ENCODE measurements at regions not wholly inside any gene's neighbourhood (a gene's known extent, or its start where the extent isn't known, plus 50 kb on each side); places are given as distances from the start of the nearest gene placed in this dataset.

DNA sequence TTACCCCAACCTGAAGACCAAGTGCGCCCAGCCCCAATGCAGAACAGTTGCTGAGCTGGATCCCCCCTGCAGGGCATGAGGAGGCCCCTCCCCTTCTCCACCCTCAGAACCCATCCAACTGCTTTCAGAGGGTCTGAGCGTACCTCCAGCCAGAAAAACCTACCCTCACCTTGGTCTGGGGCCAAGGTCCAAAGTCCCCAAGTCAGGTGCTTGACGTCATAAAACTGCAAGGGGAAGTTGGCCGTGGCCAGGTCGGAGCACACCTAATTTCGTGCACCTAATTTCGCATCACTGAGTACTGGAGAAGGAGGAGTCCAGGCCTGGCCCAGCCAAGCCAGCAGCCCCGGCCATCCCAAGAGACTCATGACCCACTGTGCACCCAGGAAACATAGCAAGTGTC, 289.8 kb downstream of the CTTN start:
- DNase-seq: no peak

DNA sequence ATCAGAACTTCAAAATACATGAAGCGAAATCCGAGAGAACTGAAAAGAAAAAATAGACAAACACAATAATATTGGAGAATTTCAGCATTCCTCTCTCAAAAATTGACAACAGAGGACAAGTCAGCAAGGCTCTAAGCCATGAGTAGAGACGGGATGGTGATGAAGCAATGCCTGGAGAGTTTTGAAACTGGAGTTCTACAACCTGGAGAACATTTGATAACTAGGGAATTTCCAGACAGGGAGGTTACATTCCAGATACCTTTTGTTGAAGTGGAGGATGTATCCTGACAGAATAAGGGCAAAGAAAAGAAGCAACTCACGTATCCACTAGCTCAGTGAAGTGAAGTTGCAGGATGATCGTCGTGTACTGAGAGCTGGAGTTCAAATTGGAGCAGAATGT, 291.4 kb downstream of the CTTN start:
- DNase-seq: no peak

DNA sequence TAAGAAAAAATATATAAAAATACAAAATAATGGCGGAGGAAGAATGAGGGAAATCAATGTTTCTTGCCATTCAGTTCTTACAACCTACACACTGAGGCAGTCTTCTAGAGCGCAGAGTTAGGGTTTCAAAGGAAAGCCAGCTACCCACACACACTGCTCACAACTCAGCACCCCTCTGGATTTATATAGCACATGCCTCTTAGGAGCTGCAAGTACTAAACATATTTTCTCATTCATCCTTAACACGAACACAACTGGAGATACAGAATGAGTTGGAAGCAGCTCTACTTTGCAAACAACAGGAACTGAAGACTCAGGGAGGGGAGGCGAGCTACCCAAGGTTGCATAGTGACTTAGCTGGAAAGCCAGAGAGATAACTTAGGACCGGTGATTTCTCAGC, 293.8 kb downstream of the CTTN start:
- DNase-seq: no peak

DNA sequence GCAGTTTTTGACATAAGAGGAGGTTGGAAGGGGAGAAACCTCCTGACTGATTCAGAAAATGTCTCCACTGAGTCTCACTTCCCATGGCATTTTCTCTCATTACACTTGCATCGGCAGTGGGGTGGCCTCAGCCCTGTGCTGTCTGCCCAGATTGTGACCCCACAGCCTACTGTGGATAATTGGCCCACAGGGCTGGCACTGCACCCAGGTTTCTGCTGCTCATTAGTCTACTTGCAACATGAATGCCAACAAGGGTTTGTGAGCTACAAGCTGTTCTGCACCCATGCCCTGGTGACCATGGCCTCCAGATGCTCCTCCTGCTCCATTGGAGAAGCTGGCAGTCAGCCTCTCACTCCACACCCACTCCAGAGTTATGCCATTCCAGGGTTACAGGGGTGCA, 296.0 kb downstream of the CTTN start:
- DNase-seq: no peak

DNA sequence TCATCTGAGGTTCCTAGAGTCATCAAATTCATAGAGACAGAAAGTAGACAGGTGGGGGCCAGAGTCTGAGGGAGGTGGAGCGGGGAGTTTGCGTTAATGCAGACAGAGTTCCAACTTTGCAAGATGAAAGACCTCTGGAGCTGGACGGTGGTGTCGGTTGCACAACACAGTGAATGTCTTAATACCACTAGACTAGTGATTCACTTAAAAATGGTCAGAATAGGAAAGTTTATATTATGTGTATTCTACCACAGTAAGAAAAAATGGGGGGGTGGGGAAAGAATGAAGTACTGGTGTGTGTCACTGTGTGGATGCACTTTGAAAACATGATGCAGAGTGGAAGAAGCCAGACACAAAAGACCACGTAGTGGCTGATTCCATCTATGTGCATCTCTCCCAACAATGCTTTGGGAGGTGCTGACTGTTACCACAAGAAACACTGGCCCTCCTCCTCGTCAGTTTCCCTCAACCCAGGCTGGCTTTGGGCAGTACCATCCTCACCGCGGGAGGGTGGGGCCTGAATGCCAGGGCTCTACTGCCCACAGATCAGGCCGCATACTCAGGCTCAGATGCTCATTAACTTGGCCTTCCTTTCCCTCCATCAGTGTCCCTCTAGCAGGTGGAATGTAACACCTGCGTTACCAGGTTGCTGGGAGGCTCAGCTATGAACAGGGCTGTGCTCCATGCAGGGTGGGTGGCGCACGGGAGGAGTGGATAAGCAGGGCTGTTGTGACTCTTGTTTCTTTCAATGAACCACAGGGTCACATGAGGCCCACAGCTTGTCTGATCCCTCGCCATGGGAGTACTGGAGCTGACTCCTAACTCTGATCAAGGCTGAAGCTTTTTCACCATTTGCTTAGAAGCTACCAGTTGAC, 297.0 kb downstream of the CTTN start:
- DNase-seq: no peak

DNA sequence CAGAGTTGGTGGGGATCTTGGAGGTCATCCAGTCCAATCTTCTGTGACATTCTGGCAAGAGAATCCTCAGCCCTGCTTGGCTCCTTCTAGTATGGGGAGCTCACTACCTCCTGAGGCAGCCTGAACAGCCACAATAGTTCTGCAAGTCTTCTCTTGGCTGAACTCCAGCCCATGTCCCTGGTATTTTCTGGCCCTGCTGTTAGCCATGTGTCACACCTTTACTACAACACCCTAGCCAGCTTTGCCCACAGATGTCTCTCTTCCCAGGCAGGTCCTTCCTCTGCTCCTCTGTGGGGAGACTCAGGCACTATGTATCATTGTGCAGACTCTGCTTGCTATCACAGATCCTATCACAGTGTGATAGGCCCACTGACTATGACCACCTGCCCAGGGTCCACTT, 297.7 kb downstream of the CTTN start:
- DNase-seq: no peak

DNA sequence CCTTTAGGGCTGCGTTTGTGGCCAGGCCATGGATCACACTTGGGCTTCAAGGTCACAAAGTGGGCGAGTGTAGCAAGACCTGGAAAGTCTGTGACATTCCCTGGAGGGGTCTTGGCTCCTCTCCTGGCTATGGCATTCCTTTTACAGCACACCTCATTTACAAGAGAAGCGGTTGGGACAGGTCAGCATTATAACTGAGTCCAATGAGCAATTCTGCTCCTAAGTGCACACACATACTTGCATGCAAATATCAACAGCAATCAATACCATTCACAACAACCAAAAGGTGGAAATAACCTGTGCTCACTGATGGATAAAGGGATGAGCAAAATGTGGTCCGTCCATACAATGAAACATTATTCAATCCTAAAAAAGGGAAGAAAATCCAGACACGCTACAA, 298.2 kb downstream of the CTTN start:
- no peak for DNase-seq

DNA sequence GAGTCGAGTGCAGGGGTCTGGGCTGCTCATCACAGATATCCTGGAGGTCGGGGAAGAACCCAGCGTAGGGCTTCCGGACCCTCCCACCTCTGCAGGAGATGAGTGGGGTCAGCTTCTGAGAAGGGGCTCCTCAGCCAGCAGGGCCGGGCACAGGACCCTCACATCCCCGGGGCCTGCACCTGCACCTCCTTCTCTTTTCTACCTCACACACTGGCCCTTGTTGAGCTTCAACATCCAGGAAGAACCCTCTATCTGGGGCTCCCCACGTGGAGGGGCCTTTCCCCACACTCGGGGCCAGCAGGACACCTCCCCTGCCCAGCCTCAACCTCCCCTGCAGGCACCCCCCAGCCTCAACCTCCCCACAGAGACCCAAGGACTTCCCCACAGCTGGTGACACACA, 299.4 kb downstream of the CTTN start:
- DNase-seq: no peak

DNA sequence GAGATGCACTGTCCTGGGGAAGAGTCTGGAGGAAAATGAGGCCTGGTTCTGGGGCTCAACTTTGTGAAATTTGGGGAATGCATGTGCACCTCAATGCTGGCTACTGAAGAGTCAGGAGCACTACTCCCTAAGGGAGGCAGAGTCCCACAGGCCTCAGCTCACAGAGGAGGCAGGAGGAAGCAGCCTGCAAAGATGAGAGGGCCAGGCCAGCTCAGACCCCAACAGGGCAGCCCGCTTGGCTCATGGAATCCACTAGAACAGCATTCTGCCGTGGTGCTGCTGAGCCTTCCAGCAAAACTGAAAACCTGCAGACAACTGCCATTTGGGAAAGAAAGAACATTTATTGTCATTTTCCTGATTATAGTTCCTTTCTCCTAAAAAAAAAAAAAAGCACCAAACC, 300.5 kb downstream of the CTTN start:
- DNase-seq: no peak

DNA sequence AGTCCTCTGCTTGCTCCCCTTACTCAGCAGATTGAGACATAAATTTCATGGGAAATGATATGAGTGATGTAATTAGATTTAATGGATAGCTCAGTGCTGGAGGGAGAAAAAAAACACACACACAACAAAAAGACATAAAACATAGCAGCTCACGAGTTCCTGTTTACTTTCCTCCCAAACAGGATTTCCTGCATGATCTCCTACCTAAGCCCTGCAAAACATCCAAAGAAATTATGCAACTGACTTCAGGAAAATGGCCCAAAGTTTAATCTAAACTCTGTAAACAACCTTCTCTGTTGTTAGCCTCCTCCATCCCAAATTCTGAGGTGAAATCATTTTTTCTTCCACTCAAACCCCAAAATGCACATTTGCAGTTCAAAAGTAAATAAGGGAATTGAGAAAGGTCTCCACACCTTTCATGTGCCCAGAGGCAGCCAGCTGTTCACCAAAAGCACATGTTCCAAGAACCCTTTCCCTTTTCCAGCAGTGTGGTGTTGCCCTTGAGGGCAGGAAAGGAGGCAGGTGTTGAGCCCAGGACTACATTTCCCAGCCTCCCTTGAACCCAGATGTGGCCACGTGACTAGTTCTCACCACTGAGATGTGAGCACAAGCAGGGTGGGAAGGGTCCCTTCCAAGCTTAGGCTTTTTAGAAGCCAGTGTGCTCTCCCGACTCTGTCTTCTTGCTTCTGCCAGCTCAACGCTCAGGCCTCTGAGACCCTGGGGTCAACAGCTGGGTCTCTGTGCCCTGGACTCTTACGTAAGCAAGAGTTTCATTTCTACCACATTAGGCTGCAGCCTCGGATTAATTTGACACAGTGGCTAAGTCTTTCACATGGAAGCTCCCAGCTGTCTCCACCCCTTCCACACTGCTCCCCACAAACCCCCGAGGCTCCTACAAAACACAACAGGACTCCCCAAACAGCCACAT, 301.2 kb downstream of the CTTN start:
- DNase-seq: peak; percentile 18

DNA sequence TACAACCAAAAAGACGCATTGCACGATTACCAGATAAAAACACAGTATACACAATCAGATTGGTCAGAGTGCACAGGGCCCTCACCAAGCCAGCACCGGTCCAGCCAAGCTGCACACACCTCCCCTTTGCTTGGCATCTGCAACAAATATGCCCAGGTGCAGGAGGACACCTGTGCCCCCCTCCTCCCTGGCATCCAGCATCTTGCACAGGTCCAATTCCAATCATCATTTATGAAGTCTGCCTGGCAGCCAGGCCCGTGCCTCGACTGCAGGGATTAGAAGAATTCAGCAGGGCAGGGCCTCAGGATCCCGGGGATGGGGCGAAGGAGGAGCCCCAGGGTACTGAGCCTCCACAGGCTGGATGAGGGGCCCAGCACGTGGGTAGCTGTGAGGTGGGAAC, 302.1 kb downstream of the CTTN start:
- DNase-seq: no peak

DNA sequence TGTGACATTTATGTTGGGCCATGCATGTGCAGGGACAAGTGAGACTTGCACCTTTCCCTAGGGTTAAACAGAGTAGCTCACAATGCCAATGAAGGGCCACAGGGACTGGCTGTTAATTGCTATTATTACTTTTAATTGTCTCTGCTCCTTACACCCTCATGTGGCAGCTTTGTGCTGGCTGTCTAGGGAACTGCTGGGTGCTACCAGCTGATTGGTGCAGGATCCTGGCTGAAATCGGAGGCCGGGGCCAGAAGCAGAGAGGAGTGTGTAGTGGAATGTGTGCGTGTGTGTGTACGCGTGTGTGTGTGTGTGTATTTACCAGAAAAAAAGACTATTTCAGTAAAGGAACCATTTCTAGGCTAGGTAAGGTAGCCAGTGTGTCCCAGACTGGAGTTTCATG, 302.5 kb downstream of the CTTN start:
- no peak for DNase-seq

DNA sequence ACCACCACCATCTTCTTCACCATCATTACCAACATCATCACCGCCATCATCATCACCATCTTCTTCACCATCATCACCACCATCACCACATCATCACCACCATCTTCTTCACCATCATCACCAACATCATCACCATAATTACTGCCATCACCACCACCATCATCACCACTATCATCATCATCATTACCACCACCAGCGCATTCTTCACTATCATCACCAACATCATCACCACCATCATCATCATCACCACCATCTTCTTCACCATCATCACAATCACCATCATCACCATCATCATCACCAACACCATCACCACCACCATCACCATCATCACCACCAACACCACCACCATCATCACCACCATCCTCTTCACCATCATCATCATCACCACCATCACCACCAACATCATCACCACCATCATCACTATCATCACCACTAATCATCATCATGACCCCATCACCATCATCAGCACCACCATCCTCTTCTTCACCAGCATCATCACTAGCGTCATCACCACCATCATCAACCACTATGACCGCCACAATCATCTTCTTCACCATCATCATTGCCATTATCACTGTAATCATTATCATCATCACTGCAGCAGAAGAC, 303.8 kb downstream of the CTTN start:
- no peak for DNase-seq

DNA sequence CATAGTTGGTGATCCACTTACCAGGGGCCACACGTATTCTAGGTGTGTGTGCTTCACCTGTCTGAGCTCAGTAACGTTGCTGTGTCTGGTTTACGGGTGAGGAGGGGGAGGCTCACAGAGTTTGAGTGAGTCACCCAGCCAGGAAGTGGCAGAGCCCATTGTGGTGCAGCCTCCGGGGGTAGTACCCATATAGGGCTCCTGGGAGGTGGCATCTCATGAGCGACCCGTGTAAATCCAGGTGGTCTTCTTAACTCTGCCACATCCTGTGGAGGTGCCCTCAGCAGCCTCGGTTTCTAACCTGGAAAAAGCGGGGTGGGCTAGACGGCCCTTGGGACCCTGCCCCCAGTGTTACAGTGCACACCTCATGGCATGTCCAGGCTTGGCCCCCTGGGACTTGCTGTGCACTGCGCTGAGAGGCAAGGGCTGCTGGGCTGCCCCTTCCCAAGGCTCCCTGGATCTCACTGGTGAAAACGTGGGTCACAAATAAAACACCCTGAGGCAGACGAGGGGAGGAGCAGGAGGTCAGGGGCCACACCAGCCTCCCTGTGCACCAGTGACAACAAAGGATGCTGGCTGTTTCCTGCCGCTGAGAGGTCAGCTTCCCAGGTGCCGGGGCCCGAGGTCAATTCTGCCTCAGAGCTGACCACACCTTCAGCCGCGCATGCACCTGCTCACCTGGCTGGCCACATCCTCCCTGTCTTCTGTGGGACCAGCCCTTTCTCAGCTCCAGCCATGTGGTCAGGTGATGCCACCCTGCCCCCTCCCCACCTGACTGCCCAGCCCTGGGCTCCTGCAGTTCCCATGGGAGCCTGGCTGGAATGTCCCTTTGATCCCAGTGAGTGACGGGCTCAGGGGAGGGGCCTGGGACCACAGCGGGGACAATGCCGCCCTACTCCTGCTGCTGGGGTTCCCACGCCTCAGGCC, 305.1 kb downstream of the CTTN start:
- DNase-seq: peak; percentile 26

DNA sequence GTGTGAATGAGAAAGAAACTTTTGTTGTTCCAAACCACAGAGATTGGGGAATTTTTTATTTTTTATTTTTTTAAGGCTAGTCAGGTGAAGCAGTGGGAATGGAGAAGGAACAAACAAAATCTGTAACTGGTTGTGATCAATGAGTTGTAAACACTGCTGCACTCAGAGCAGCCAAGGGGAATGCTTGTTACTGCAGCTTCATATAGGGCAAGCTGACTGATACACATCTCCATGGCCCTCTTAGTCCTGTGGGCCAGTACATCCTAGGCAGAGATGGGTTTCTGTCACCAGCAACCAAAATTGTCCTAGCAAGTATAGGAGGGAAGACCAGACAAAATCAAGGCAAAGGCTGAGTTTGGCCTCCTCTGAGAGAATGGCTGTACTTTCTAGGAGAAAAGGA, 306.8 kb downstream of the CTTN start:
- DNase-seq: no peak

DNA sequence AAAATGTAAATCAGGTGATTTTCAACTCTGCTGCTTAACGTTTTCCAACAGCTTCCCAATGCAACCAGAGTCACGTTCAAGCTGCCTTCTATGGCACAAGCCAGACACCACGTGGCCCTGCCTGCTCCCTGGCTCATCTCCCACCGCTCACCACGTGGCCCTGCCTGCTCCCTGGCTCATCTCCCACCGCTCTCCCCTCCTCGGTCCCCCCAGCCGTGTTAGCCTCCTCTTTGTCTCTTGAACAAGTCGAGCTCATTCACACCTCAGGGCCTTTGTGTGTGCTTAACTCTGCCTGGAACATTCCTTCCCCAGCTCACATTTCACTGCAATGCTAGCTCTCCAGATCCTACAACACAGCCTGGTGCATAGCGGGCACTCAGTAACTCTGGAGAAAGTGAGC, 307.6 kb downstream of the CTTN start:
- DNase-seq: no peak

DNA sequence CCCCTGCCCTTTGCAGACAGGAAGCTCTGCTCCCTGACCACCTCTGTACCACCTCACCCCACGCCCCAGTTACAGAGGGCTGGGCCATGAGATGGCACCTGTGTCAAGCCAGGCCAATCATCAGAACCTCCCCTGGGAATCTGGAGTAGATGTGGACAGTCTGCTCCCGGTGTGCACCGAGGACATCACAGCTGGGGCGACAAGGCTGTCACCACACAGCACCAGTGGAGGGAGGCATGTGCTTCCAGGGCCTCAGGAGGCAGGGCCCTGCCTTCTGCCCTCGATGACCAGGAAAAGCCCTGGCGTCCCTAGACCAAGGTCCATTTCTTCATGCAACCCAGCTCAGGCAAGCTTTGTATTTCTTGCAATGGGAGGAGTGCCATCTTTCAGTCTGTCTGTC, 309.5 kb downstream of the CTTN start:
- DNase-seq: no peak

DNA sequence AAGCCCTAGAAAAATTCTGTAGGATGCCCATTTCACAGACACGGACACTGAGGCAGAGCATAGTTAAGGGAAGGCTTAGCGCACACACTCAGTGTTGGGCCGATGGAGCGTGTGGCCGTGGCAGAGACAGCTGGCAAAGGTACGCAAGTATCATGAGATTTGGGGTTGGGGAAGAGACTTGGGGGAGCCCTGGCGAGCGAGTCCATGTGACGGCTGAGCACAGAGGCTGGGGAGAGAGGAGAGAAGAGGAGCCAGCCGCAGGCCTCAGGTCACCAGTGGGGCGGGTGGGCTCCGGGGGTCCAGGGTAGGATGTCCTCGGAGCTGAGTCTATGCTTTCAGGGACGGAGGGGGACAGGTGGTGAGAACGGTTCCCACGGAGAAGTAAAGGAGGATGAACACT, 311.3 kb downstream of the CTTN start:
- no peak for DNase-seq

DNA sequence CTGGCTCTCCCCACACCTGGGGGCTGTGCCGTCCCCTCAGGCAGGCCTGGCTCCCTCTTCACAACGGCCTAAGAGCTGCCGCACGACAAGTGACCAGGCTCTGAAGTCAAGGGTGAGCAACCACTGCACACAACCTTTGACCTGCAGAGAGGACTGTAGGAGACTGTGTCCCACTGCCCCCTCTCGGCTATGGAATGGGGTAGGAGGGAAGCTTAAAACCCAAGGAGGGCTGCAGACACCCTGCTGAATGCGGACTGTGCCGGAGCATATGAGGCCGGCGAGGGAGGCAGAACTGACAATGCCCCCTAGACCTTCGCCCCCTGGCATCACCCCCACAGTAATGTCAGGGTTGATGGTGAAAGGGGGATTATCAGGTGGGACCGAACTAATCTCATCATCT, 311.9 kb downstream of the CTTN start:
- DNase-seq: no peak

DNA sequence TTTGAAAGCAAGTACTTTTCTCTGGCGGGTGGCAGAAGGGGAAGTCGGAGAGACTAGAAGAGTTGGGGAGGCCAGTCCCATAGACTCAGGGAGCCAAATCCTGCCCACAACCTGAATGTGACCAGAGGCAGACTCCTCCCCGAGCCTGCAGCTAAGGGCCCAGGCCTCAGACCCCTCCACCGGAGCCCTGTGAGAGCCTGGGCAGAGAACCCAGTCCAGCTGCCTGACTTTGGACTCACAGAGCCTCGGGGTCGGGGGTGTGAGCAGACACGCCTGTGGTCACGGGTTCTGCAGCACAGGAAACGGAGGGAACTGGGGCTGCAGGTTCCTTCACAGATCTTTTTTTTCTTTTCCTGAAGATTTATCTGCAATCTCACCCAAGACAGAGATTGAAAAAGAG, 312.3 kb downstream of the CTTN start:
- DNase-seq: no peak

DNA sequence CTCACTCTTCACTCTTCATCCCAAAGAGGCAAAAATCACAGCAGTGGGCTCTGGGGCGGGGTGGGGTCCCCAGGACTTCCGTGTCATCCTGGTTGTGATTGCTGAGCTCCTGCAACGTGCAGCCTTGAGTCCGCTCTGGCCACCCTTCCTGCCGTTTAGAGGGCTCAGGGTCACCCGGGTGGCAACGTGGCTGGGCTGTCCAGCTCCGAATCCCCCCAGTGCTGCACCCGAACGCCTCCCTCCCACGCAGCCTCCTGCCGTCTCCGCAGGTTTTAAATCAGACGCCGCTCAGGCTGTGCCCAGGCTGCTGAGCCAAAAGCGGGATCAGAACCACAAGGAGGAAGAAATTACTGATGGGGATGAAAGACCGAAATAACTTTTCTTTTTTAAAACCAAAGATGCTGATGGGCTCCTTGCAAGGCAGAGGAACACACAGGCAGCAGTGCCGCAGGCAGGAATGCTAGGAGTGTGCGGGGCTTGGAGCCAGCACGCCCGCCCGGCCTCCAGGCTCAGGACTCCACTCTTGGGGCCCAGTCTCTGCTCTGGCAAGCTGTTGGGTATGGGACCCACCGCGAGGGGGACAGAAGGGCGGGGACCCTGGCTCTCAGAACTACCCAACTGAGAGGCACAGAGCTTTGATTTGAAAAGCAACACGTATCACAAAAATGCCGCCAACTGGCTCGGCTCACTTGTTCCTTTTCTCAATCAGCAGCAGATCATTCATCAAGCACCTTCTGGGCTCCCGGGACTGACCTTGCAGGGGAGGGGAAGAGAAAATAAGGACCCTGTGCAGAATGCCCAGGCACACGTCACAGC, 313.0 kb downstream of the CTTN start:
- no peak for DNase-seq

DNA sequence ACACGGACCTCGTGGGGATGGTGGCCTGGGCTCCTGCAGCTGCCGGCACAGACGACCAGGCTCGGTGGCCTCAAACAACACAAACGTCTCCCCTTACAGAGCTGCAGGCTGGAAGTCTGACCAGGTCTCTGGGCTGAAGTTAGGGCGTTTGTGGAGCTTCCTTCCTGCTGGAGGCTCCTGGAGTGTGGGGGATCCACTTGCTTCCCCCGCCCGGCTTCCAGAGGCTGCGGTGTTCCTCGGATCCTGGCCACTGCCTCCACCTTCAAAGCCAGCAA, 313.5 kb downstream of the CTTN start:
- DNase-seq: no peak

Measured in DMS153 (cell line).